ENCODE measurements at regions not wholly inside any gene's neighbourhood (a gene's known extent, or its start where the extent isn't known, plus 50 kb on each side); places are given as distances from the start of the nearest gene placed in this dataset.
A peak's percentile ranks its signal among the peaks of the same experiment; 100 is the strongest.

- DNase-seq: no peak
Observed at GRCh38 chr2:128622371-128622770, 303.7 kb upstream of the HS6ST1 start.

GRCh38 chr2:128622955-128623620, 304.4 kb upstream of the HS6ST1 start:
- DNase-seq: no peak

- peak; percentile 62 for DNase-seq
Observed at GRCh38 chr2:128623776-128624761, 305.4 kb upstream of the HS6ST1 start.

- DNase-seq: no peak
Observed at GRCh38 chr2:128624956-128625355, 306.3 kb upstream of the HS6ST1 start.

GRCh38 chr2:128625421-128625820, 306.8 kb upstream of the HS6ST1 start:
- DNase-seq: no peak

- no peak for DNase-seq
Observed at GRCh38 chr2:128625963-128626759, 307.5 kb upstream of the HS6ST1 start.

- peak; percentile 58 for DNase-seq
Observed at GRCh38 chr2:128626760-128627511, 308.3 kb upstream of the HS6ST1 start.

GRCh38 chr2:128628206-128628605, 309.5 kb upstream of the HS6ST1 start:
- no peak for DNase-seq

- no peak for DNase-seq
Observed at GRCh38 chr2:128628996-128629395, 310.3 kb upstream of the HS6ST1 start.

- DNase-seq: no peak
Observed at GRCh38 chr2:128630974-128631697, 312.5 kb upstream of the HS6ST1 start.

- no peak for DNase-seq
Observed at GRCh38 chr2:128631698-128632500, 313.2 kb upstream of the HS6ST1 start.

GRCh38 chr2:128632501-128632800, 313.8 kb upstream of the HS6ST1 start:
- no peak for DNase-seq

- DNase-seq: no peak
Observed at GRCh38 chr2:128633501-128633900, 314.8 kb upstream of the HS6ST1 start.

- no peak for DNase-seq
Observed at GRCh38 chr2:128635361-128635900, 316.8 kb upstream of the HS6ST1 start.

- DNase-seq: no peak
Observed at GRCh38 chr2:128636802-128637147, 318.1 kb upstream of the HS6ST1 start.

- DNase-seq: no peak
Observed at GRCh38 chr2:128637481-128638155, 318.9 kb upstream of the HS6ST1 start.

GRCh38 chr2:128638341-128639119, 319.9 kb upstream of the HS6ST1 start:
- no peak for DNase-seq

GRCh38 chr2:128639120-128639477, 320.4 kb upstream of the HS6ST1 start:
- no peak for DNase-seq

GRCh38 chr2:128639693-128640092, 321.0 kb upstream of the HS6ST1 start:
- DNase-seq: no peak

Data from left hindlimb (tissue), 1 donor.